Fibroblast of lung (primary cell): ENCODE measurements at regions not wholly inside any gene's neighbourhood (a gene's known extent, or its start where the extent isn't known, plus 50 kb on each side); places are given as distances from the start of the nearest gene placed in this dataset.
"Not testable (repeated sequence)": the region's sequence is repeated elsewhere in the genome, so short reads cannot be mapped to it uniquely, and the experiment has no call there.

Experiments used
- DNase-seq, 2 donors: peaks; one replicate each; pipeline versions ENCODE4 v3.0.0 to v3.0.0-alpha.2; 2010; ENCODE audit warnings: low read depth in 2 of 2
- H2AFZ ChIP-seq: 2 replicates; pipeline ENCODE4 v1.5.1; 2012; ENCODE audit warnings: low read length, control low read depth, inconsistent platforms
- H3K27ac ChIP-seq: 2 replicates; pipeline ENCODE4 v1.5.1; 2011; ENCODE audit warnings: low read length, control low read depth; ENCODE audit not compliant: insufficient read depth
- H3K27me3 ChIP-seq: 2 replicates; pipeline ENCODE4 v1.5.1; 2011; ENCODE audit warnings: mild to moderate bottlenecking, low read length; ENCODE audit not compliant: control insufficient read depth, insufficient read depth
- H3K36me3 ChIP-seq: 2 replicates; pipeline ENCODE4 v1.5.1; 2011; ENCODE audit warnings: low read length; ENCODE audit not compliant: control insufficient read depth, insufficient read depth
- H3K4me1 ChIP-seq: 2 replicates; pipeline ENCODE4 v1.5.1; 2011; ENCODE audit warnings: low read length; ENCODE audit not compliant: control insufficient read depth, insufficient read depth; ENCODE audit errors: extremely low read depth
- H3K4me2 ChIP-seq: 2 replicates; pipeline ENCODE4 v1.5.1; 2011; ENCODE audit warnings: low read length, control low read depth; ENCODE audit not compliant: insufficient read depth; ENCODE audit errors: extremely low read depth
- H3K4me3 ChIP-seq, 4 experiments: fragments of 200-600 bp in 1 of 4; sonication (generic) in 1 of 4; replicated peaks in 1 of 4; 2 replicates each; pipeline ENCODE4 v1.5.1; 2011 to 2016; ENCODE audit warnings: low read length in 4 of 4, low read depth in 3 of 4, mild to moderate bottlenecking in 3 of 4, control low read depth in 2 of 4, inconsistent platforms in 1 of 4, mixed read lengths in 1 of 4; ENCODE audit not compliant: insufficient read depth in 1 of 4; ENCODE audit errors: control extremely low read depth in 1 of 4
- H3K79me2 ChIP-seq: 2 replicates; pipeline ENCODE4 v1.5.1; 2012; ENCODE audit warnings: mild to moderate bottlenecking, low read length, inconsistent platforms; ENCODE audit not compliant: control insufficient read depth, insufficient read depth
- H3K9ac ChIP-seq: 2 replicates; pipeline ENCODE4 v1.5.1; 2011; ENCODE audit warnings: mild to moderate bottlenecking, low read length, control low read depth; ENCODE audit not compliant: insufficient read depth
- H3K9me3 ChIP-seq: 2 replicates; pipeline ENCODE4 v1.5.1; 2012; ENCODE audit warnings: low read depth, low read length; ENCODE audit not compliant: control insufficient read depth, insufficient read depth
- H4K20me1 ChIP-seq: 2 replicates; pipeline ENCODE4 v1.5.1; 2011; ENCODE audit warnings: low read length; ENCODE audit not compliant: control insufficient read depth, insufficient read depth; ENCODE audit errors: extremely low read depth
- EZH2 ChIP-seq: IDR thresholded peaks from 2 replicates; pipeline ENCODE4 v1.5.1; 2012; ENCODE audit warnings: low read length, control low read depth, mild to moderate bottlenecking; ENCODE audit errors: missing control alignments
- TF ChIP-seq, protein P1 (sequence below), 2 donors: IDR thresholded peaks in 1 of 2; conservative IDR thresholded peaks in 1 of 2; 1 replicate in 1 of 2; 2 replicates in 1 of 2; pipeline ENCODE4 v1.5.1; 2011 to 2012; ENCODE audit warnings: low read length in 2 of 2, control low read depth in 1 of 2, inconsistent platforms in 1 of 2, low read depth in 1 of 2, mild to moderate bottlenecking in 1 of 2

DNA sequence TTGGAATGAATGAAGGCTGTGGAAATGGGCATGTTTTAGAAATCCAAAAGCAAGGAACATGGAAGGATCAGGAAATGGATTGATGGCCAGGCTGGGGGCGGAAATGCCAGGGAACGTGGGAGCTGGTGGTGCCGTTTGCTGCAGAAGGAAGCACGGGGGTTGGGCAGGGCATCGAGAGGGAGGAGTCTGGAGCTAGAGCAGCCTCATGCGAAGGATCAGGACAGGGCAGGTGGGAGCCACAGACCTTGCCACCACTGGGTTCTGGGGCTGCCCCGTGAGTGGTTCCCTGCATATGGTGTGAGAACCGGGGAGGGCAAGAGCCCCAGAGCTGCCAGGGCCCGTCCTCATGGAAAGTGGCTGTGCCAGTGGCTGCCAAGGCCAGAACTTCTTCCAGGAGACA lies 193.8 kb upstream of the ZNF32 start:
- Histone ChIP-seq H2AFZ (no peak overlapping the region), H3K4me1 (peaks cover 24% of the 10 kb centered on the region), H3K27ac (no peak overlapping the region)

DNA sequence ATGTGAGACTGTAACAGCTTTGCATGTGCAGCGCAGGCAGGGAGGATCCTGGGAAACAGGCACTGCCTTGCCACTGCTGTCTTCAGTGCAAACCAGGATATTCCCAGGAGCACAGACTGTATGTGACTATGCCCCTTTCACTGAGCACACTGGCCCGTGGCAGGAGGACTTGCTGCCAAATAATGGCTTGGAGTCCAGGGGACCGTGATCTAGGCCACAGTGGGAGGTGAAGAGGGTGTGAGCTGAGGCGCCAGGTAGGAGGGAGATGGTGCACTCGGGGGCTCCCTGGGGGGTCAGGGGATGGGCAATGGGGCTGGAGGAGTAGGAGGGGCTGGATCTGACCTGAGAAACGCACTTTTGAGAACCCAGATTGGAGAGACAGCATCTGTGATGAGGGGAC lies 193.4 kb upstream of the ZNF32 start:
- Histone ChIP-seq H3K9ac (no peak overlapping the region), H3K79me2 (no peaks in the 10 kb centered on the region), H3K4me2 (no peak overlapping the region), H3K9me3 (no peaks in the 10 kb centered on the region), H4K20me1 (no peaks in the 10 kb centered on the region), H3K27ac (no peak overlapping the region), H2AFZ (no peak overlapping the region), H3K4me1 (peaks cover 24% of the 10 kb centered on the region), H3K36me3 (no peaks in the 10 kb centered on the region), H3K27me3 (no peaks in the 10 kb centered on the region), H3K4me3 (no peak overlapping the region)
- DNase-seq, result no peak
- TF ChIP-seq EZH2, result no peak
- TF ChIP-seq, protein P1, sequence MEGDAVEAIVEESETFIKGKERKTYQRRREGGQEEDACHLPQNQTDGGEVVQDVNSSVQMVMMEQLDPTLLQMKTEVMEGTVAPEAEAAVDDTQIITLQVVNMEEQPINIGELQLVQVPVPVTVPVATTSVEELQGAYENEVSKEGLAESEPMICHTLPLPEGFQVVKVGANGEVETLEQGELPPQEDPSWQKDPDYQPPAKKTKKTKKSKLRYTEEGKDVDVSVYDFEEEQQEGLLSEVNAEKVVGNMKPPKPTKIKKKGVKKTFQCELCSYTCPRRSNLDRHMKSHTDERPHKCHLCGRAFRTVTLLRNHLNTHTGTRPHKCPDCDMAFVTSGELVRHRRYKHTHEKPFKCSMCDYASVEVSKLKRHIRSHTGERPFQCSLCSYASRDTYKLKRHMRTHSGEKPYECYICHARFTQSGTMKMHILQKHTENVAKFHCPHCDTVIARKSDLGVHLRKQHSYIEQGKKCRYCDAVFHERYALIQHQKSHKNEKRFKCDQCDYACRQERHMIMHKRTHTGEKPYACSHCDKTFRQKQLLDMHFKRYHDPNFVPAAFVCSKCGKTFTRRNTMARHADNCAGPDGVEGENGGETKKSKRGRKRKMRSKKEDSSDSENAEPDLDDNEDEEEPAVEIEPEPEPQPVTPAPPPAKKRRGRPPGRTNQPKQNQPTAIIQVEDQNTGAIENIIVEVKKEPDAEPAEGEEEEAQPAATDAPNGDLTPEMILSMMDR (conservative IDR thresholded peaks at IDR 0.05 in 1 of 2, IDR thresholded peaks at IDR 0.05 in 1 of 2; ENCODE audit: low read depth in 1 of 2, low read length in 2 of 2), result no peak

More for the DNA sequence above, 193.8 kb upstream of the ZNF32 start:
- Histone ChIP-seq H3K79me2 (no peaks in the 10 kb centered on the region), H4K20me1 (no peaks in the 10 kb centered on the region), H3K4me3 (no peak overlapping the region), H3K27me3 (no peaks in the 10 kb centered on the region), H3K9ac (no peak overlapping the region), H3K4me2 (no peak overlapping the region), H3K9me3 (no peaks in the 10 kb centered on the region), H3K36me3 (no peaks in the 10 kb centered on the region)
- TF ChIP-seq, protein P1 (conservative IDR thresholded peaks at IDR 0.05 in 1 of 2, IDR thresholded peaks at IDR 0.05 in 1 of 2; ENCODE audit: low read depth in 1 of 2, low read length in 2 of 2), result no peak
- no peak for TF ChIP-seq EZH2
- DNase-seq, result no peak

DNA sequence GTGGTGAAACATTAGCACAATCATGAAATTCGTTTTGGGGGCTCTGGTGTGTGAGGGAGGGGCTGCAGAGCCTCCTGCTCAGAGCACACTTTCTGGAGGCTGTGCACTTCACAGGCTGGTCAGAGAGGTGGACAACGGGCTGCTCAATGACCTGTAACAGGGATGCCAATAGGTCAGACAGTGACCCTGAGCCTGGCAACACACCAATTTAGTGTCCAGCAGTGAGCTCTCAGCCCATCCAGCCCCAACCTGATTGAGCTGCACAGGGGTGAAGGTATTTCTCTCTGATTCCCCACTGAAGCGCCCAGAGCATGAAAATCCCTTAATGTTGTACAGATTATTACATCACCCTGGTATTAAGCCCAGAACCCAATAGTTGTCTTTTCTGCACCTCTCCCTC lies 191.3 kb upstream of the ZNF32 start:
- Histone ChIP-seq H3K4me1 (peaks cover 13% of the 10 kb centered on the region), H4K20me1 (no peaks in the 10 kb centered on the region), H3K36me3 (no peaks in the 10 kb centered on the region), H2AFZ (no peak overlapping the region), H3K9me3 (no peaks in the 10 kb centered on the region), H3K79me2 (no peaks in the 10 kb centered on the region), H3K4me3 (no peak overlapping the region), H3K9ac (no peak overlapping the region), H3K27me3 (no peaks in the 10 kb centered on the region), H3K4me2 (no peak overlapping the region), H3K27ac (no peak overlapping the region)
- TF ChIP-seq, protein P1 (conservative IDR thresholded peaks at IDR 0.05 in 1 of 2, IDR thresholded peaks at IDR 0.05 in 1 of 2; ENCODE audit: low read depth in 1 of 2, low read length in 2 of 2), result no peak
- no peak for TF ChIP-seq EZH2
- DNase-seq, result no peak

DNA sequence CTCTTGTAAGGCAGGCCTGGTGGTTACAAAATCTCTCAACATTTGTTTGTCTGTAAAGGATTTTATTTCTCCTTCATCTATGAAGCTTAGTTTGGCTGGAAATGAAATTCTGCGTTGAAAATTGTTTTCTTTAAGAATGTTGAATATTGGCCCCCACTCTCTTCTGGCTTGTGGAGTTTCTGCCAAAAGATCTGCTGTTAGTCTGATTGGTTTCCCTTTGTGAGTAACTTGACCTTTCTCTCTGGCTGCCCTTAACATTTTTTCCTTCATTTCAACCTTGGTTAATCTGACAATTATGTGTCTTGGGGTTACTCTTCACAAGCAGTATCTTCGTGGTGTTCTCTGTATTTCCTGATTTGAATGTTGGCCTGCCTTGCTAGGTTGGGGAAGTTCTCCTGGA lies 186.1 kb upstream of the ZNF32 start:
- not testable (repeated sequence) for H3K4me2 ChIP-seq, H3K27ac ChIP-seq, H3K79me2 ChIP-seq, H2AFZ ChIP-seq, H3K27me3 ChIP-seq, H4K20me1 ChIP-seq, H3K9ac ChIP-seq, H3K36me3 ChIP-seq, H3K9me3 ChIP-seq, H3K4me1 ChIP-seq, DNase-seq, H3K4me3 ChIP-seq
